Uterus (tissue), 2 donors: ENCODE measurements at regions not wholly inside any gene's neighbourhood (a gene's known extent, or its start where the extent isn't known, plus 50 kb on each side); places are given as distances from the start of the nearest gene placed in this dataset.

Source experiments
- POLR2A ChIP-seq, 2 donors: fragments of 450-650 bp; IDR thresholded peaks; one replicate each; pipeline ENCODE4 v1.6.1; 2016; ENCODE audit warnings: antibody characterized with exemption in 2 of 2, mild to moderate bottlenecking in 1 of 2, moderate library complexity in 1 of 2
- TF ChIP-seq, protein P1 (sequence below), 4 experiments: fragments of 200-600 bp in 2 of 4; fragments of 450-650 bp in 2 of 4; sonication (generic) in 2 of 4; IDR thresholded peaks; one replicate each; pipeline ENCODE4 v1.5.1; 2016 to 2019; ENCODE audit warnings: antibody characterized with exemption in 4 of 4, mild to moderate bottlenecking in 2 of 4, moderate library complexity in 1 of 4

DNA sequence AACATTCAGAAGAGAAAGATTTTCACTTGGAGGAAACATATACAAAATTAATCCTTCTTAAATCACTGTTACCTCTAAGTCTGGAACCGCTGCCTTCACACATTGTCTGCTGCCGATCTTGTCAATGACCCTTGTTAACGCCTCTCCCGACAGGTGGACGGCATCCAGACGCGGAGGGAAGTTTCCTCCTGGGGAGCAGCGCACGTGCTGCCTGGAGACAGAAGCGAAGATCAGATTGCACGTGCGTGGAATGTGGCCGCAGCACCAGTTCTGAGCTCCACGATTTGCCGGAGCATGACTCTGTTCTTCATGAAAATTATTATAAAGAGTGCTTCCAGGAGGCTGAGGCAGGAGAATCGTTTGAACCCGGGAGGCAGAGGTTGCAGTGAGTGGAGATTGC, 183.6 kb upstream of the IRX4 start:
- TF ChIP-seq, protein P1, sequence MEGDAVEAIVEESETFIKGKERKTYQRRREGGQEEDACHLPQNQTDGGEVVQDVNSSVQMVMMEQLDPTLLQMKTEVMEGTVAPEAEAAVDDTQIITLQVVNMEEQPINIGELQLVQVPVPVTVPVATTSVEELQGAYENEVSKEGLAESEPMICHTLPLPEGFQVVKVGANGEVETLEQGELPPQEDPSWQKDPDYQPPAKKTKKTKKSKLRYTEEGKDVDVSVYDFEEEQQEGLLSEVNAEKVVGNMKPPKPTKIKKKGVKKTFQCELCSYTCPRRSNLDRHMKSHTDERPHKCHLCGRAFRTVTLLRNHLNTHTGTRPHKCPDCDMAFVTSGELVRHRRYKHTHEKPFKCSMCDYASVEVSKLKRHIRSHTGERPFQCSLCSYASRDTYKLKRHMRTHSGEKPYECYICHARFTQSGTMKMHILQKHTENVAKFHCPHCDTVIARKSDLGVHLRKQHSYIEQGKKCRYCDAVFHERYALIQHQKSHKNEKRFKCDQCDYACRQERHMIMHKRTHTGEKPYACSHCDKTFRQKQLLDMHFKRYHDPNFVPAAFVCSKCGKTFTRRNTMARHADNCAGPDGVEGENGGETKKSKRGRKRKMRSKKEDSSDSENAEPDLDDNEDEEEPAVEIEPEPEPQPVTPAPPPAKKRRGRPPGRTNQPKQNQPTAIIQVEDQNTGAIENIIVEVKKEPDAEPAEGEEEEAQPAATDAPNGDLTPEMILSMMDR (IDR thresholded peaks at IDR 0.05): no peak
- TF ChIP-seq POLR2A (IDR thresholded peaks at IDR 0.05): no peak
